T-helper 1 cell treated with Interleukin-12 subunit alpha and Interleukin-12 subunit beta and Interleukin-4 antibody, amounts not matched to agents 30 μg/mL and 1 μg/mL, for 36 hours (primary cell): ENCODE measurements at regions not wholly inside any gene's neighbourhood (a gene's known extent, or its start where the extent isn't known, plus 50 kb on each side); places are given as distances from the start of the nearest gene placed in this dataset.

ENCODE experiments used
- H3K27ac Mint-ChIP-seq: one replicate; pipeline ENCODE4 v1.8.0; 2021; ENCODE audit warnings: mild to moderate bottlenecking, mixed read lengths
- H3K27me3 Mint-ChIP-seq: one replicate; pipeline ENCODE4 v1.8.0; 2021; ENCODE audit warnings: low read depth, mixed read lengths
- H3K36me3 Mint-ChIP-seq: one replicate; pipeline ENCODE4 v1.8.0; 2021; ENCODE audit warnings: low read depth, mixed read lengths
- H3K4me1 Mint-ChIP-seq: one replicate; pipeline ENCODE4 v1.8.0; 2021; ENCODE audit warnings: low read depth, mixed read lengths
- H3K4me3 Mint-ChIP-seq: one replicate; pipeline ENCODE4 v1.8.0; 2021; ENCODE audit warnings: mild to moderate bottlenecking, moderate library complexity, mixed read lengths
- H3K9me3 Mint-ChIP-seq: one replicate; pipeline ENCODE4 v1.8.0; 2021; ENCODE audit warnings: mixed read lengths

GRCh38 chr1:29520571-29521437, 284.5 kb downstream of the PTPRU start:
- Mint-ChIP-seq H3K27me3 (peaks cover 12% of the 10 kb centered on the region), H3K4me1 (no peaks in the 10 kb centered on the region), H3K36me3 (no peaks in the 10 kb centered on the region), H3K27ac (no peak overlapping the region), H3K4me3 (no peak overlapping the region), H3K9me3 (no peaks in the 10 kb centered on the region)

- H3K9me3 Mint-ChIP-seq, result no peaks in the 10 kb centered on the region
These were observed 283.4 kb downstream of the PTPRU start for GRCh38 chr1:29519788-29520110.

GRCh38 chr1:29519108-29519787, 282.9 kb downstream of the PTPRU start:
- Mint-ChIP-seq H3K36me3 (no peaks in the 10 kb centered on the region), H3K27me3 (peaks cover 7% of the 10 kb centered on the region), H3K9me3 (no peaks in the 10 kb centered on the region), H3K4me3 (no peak overlapping the region), H3K27ac (no peak overlapping the region), H3K4me1 (no peaks in the 10 kb centered on the region)

More at GRCh38 chr1:29519788-29520110, 283.4 kb downstream of the PTPRU start:
- H3K27me3 Mint-ChIP-seq, result peaks cover 7% of the 10 kb centered on the region
- H3K4me1 Mint-ChIP-seq, result no peaks in the 10 kb centered on the region
- H3K36me3 Mint-ChIP-seq, result no peaks in the 10 kb centered on the region
- H3K27ac Mint-ChIP-seq, result no peak overlapping the region
- H3K4me3 Mint-ChIP-seq, result no peak overlapping the region

- no peak overlapping the region for H3K4me3 Mint-ChIP-seq
- H3K36me3 Mint-ChIP-seq, result no peaks in the 10 kb centered on the region
- no peak overlapping the region for H3K27ac Mint-ChIP-seq
- H3K27me3 Mint-ChIP-seq, result peaks cover 7% of the 10 kb centered on the region
- H3K4me1 Mint-ChIP-seq, result no peaks in the 10 kb centered on the region
- no peaks in the 10 kb centered on the region for H3K9me3 Mint-ChIP-seq
These were observed 282.0 kb downstream of the PTPRU start for GRCh38 chr1:29518183-29518835.

GRCh38 chr1:29517251-29518086, 281.1 kb downstream of the PTPRU start:
- no peaks in the 10 kb centered on the region for H3K36me3 Mint-ChIP-seq
- H3K4me3 Mint-ChIP-seq, result no peak overlapping the region
- H3K27me3 Mint-ChIP-seq, result peaks cover 7% of the 10 kb centered on the region
- H3K27ac Mint-ChIP-seq, result no peak overlapping the region
- H3K9me3 Mint-ChIP-seq, result no peaks in the 10 kb centered on the region
- H3K4me1 Mint-ChIP-seq, result no peaks in the 10 kb centered on the region

- Mint-ChIP-seq H3K27ac (no peak overlapping the region), H3K36me3 (no peaks in the 10 kb centered on the region), H3K27me3 (peaks cover 13% of the 10 kb centered on the region), H3K4me1 (no peaks in the 10 kb centered on the region), H3K4me3 (no peak overlapping the region), H3K9me3 (no peaks in the 10 kb centered on the region)
These were observed 279.9 kb downstream of the PTPRU start for GRCh38 chr1:29516063-29516820.

GRCh38 chr1:29515170-29515955, 279.0 kb downstream of the PTPRU start:
- no peaks in the 10 kb centered on the region for H3K36me3 Mint-ChIP-seq
- H3K9me3 Mint-ChIP-seq, result no peaks in the 10 kb centered on the region
- no peak overlapping the region for H3K4me3 Mint-ChIP-seq
- H3K4me1 Mint-ChIP-seq, result no peaks in the 10 kb centered on the region
- peaks cover 22% of the 10 kb centered on the region for H3K27me3 Mint-ChIP-seq
- no peak overlapping the region for H3K27ac Mint-ChIP-seq

- Mint-ChIP-seq H3K27ac (no peak overlapping the region), H3K27me3 (peaks cover 27% of the 10 kb centered on the region), H3K9me3 (no peaks in the 10 kb centered on the region), H3K4me1 (no peaks in the 10 kb centered on the region), H3K4me3 (no peak overlapping the region), H3K36me3 (no peaks in the 10 kb centered on the region)
These were observed 278.2 kb downstream of the PTPRU start for GRCh38 chr1:29514361-29515169.

GRCh38 chr1:29513357-29513756, 277.0 kb downstream of the PTPRU start:
- no peaks in the 10 kb centered on the region for H3K4me1 Mint-ChIP-seq
- H3K36me3 Mint-ChIP-seq, result no peaks in the 10 kb centered on the region
- no peak overlapping the region for H3K4me3 Mint-ChIP-seq
- H3K27ac Mint-ChIP-seq, result no peak overlapping the region
- no peaks in the 10 kb centered on the region for H3K9me3 Mint-ChIP-seq
- H3K27me3 Mint-ChIP-seq, result peaks cover 32% of the 10 kb centered on the region

GRCh38 chr1:29511436-29511835, 275.1 kb downstream of the PTPRU start:
- Mint-ChIP-seq H3K27me3 (peaks cover 28% of the 10 kb centered on the region), H3K9me3 (no peaks in the 10 kb centered on the region), H3K36me3 (no peaks in the 10 kb centered on the region), H3K27ac (no peak overlapping the region), H3K4me1 (no peaks in the 10 kb centered on the region), H3K4me3 (no peak overlapping the region)

GRCh38 chr1:29508458-29509107, 272.3 kb downstream of the PTPRU start:
- Mint-ChIP-seq H3K27ac (no peak overlapping the region), H3K27me3 (peaks cover 26% of the 10 kb centered on the region), H3K4me3 (no peak overlapping the region), H3K36me3 (no peaks in the 10 kb centered on the region), H3K9me3 (no peaks in the 10 kb centered on the region), H3K4me1 (no peaks in the 10 kb centered on the region)

GRCh38 chr1:29506678-29507225, 270.4 kb downstream of the PTPRU start:
- Mint-ChIP-seq H3K4me3 (no peak overlapping the region), H3K27ac (no peak overlapping the region)

More at GRCh38 chr1:29506678-29507225, 270.4 kb downstream of the PTPRU start:
- Mint-ChIP-seq H3K4me1 (no peaks in the 10 kb centered on the region), H3K9me3 (no peaks in the 10 kb centered on the region), H3K36me3 (no peaks in the 10 kb centered on the region), H3K27me3 (peaks cover 30% of the 10 kb centered on the region)
